GM13976 (cell line): ENCODE measurements at regions not wholly inside any gene's neighbourhood (a gene's known extent, or its start where the extent isn't known, plus 50 kb on each side); places are given as distances from the start of the nearest gene placed in this dataset.
"Not testable (repeated sequence)": the region's sequence is repeated elsewhere in the genome, so short reads cannot be mapped to it uniquely, and the experiment has no call there.

Experiments used
- DNase-seq: peaks from one replicate; pipeline ENCODE4 v3.0.0; 2012; ENCODE audit warnings: low spot score
- CTCF ChIP-seq: IDR thresholded peaks from 2 replicates; pipeline ENCODE4 v1.5.1; 2012; ENCODE audit warnings: borderline replicate concordance, mild to moderate bottlenecking; ENCODE audit not compliant: insufficient read depth; ENCODE audit errors: extremely low read depth, missing control alignments, control extremely low read depth
- in situ Hi-C: fragments of 300-500 bp; cut with MboI; formaldehyde crosslinking; loops from one replicate; pipeline ENCODE4 v1.12.0; 2022; ENCODE audit warnings: low sequenced_read_pairs, mixed read lengths, inconsistent platforms; ENCODE audit not compliant: unreplicated experiment

- TF ChIP-seq CTCF = no peak
- DNase-seq = no peak
- in situ Hi-C loops = no loop called here
Measured at GRCh38 chr2:175430236-175430635, 248.7 kb upstream of the ATP5MC3 start.

GRCh38 chr2:175418224-175418835 lies 236.8 kb upstream of the ATP5MC3 start:
- no peak for DNase-seq
- no peak for TF ChIP-seq CTCF
- in situ Hi-C loops = no loop called here

- peak; percentile 18 for DNase-seq
- TF ChIP-seq CTCF = peak; percentile 16
- in situ Hi-C loops = no loop called here
Measured at GRCh38 chr2:175414882-175415487, 233.5 kb upstream of the ATP5MC3 start.

- DNase-seq = no peak
- in situ Hi-C loops = no loop called here
- TF ChIP-seq CTCF = no peak
Measured at GRCh38 chr2:175414191-175414881, 232.8 kb upstream of the ATP5MC3 start.

GRCh38 chr2:175410941-175411340 lies 229.4 kb upstream of the ATP5MC3 start:
- in situ Hi-C loops = not testable (repeated sequence)

GRCh38 chr2:175404839-175405238 lies 223.3 kb upstream of the ATP5MC3 start:
- DNase-seq = no peak
- in situ Hi-C loops = no loop called here
- TF ChIP-seq CTCF = no peak

More at GRCh38 chr2:175410941-175411340, 229.4 kb upstream of the ATP5MC3 start:
- DNase-seq = not testable (repeated sequence)
